Coronary artery (tissue), 2 donors: ENCODE measurements at regions not wholly inside any gene's neighbourhood (a gene's known extent, or its start where the extent isn't known, plus 50 kb on each side); places are given as distances from the start of the nearest gene placed in this dataset.

Experiments
- DNase-seq: peaks from one replicate; pipeline ENCODE4 v3.0.0-alpha.2; 2017; ENCODE audit warnings: low spot score
- H3K27ac ChIP-seq, 2 donors: fragments of 200-600 bp; sonication (generic); one replicate each; pipeline ENCODE4 v1.5.1; 2016 to 2019
- H3K4me3 ChIP-seq: fragments of 200-600 bp; sonication (generic); 2 replicates; pipeline ENCODE4 v1.5.1; 2016; ENCODE audit warnings: mild to moderate bottlenecking, moderate library complexity
- CTCF ChIP-seq: fragments of 200-600 bp; sonication (generic); IDR thresholded peaks from one replicate; pipeline ENCODE4 v1.5.1; 2019; ENCODE audit warnings: antibody characterized with exemption

GRCh38 chr7:51666751-51667150, 350.1 kb upstream of the COBL start:
- H3K27ac ChIP-seq: no peak overlapping the region
- TF ChIP-seq CTCF: no peak
- no peak for DNase-seq
- no peak overlapping the region for H3K4me3 ChIP-seq

GRCh38 chr7:51666266-51666665, 349.7 kb upstream of the COBL start:
- Histone ChIP-seq H3K27ac (no peak overlapping the region), H3K4me3 (no peak overlapping the region)
- no peak for TF ChIP-seq CTCF
- no peak for DNase-seq

- no peak overlapping the region for H3K27ac ChIP-seq
- no peak for DNase-seq
- no peak for TF ChIP-seq CTCF
- H3K4me3 ChIP-seq: no peak overlapping the region
Measured at GRCh38 chr7:51665045-51665780, 348.6 kb upstream of the COBL start.

- Histone ChIP-seq H3K27ac (no peak overlapping the region), H3K4me3 (no peak overlapping the region)
- DNase-seq: no peak
- TF ChIP-seq CTCF: no peak
Measured at GRCh38 chr7:51660516-51660915, 343.9 kb upstream of the COBL start.

GRCh38 chr7:51658684-51659083, 342.1 kb upstream of the COBL start:
- Histone ChIP-seq H3K4me3 (no peak overlapping the region), H3K27ac (no peak overlapping the region)
- TF ChIP-seq CTCF: no peak
- no peak for DNase-seq

GRCh38 chr7:51647931-51648351, 331.3 kb upstream of the COBL start:
- no peak for TF ChIP-seq CTCF
- DNase-seq: no peak
- no peak overlapping the region for H3K27ac ChIP-seq
- no peak overlapping the region for H3K4me3 ChIP-seq

- Histone ChIP-seq H3K4me3 (no peak overlapping the region), H3K27ac (no peak overlapping the region)
- peak; percentile 53 for DNase-seq
- TF ChIP-seq CTCF: no peak
Measured at GRCh38 chr7:51647486-51647885, 330.9 kb upstream of the COBL start.
